HEK293 (cell line): ENCODE measurements at regions not wholly inside any gene's neighbourhood (a gene's known extent, or its start where the extent isn't known, plus 50 kb on each side); places are given as distances from the start of the nearest gene placed in this dataset.

Experiments
- CTCF ChIP-seq: fragments of 450-650 bp; formaldehyde crosslinking; IDR thresholded peaks from 2 replicates; pipeline ENCODE4 v1.5.1; 2016; ENCODE audit warnings: missing biosample characterization, missing genetic modification characterization
- ELK4 ChIP-seq: IDR thresholded peaks from 2 replicates; pipeline ENCODE4 v1.6.1; 2011; ENCODE audit warnings: mild to moderate bottlenecking, low read depth, low read length, borderline replicate concordance
- REST ChIP-seq: fragments of 450-650 bp; formaldehyde crosslinking; IDR thresholded peaks from 2 replicates; pipeline ENCODE4 v1.5.1; 2016; ENCODE audit warnings: missing biosample characterization, missing genetic modification characterization
- YY1 ChIP-seq: fragments of 450-650 bp; formaldehyde crosslinking; IDR thresholded peaks from 2 replicates; pipeline ENCODE4 v1.5.1; 2018; ENCODE audit warnings: missing biosample characterization, missing genetic modification characterization
- ZBTB11 ChIP-seq: fragments of 450-650 bp; formaldehyde crosslinking; conservative IDR thresholded peaks from 2 replicates; pipeline ENCODE4 v1.5.1; 2016; ENCODE audit warnings: low read depth, missing biosample characterization, missing genetic modification characterization
- ZBTB7A ChIP-seq: fragments of 450-650 bp; formaldehyde crosslinking; IDR thresholded peaks from 2 replicates; pipeline ENCODE4 v1.5.1; 2016; ENCODE audit warnings: low read depth, missing biosample characterization, missing genetic modification characterization
- ZNF121 ChIP-seq: fragments of 450-650 bp; formaldehyde crosslinking; IDR thresholded peaks from 2 replicates; pipeline ENCODE4 v1.5.1; 2016; ENCODE audit warnings: missing biosample characterization, missing genetic modification characterization
- ZNF133 ChIP-seq: fragments of 450-650 bp; formaldehyde crosslinking; IDR thresholded peaks from 2 replicates; pipeline ENCODE4 v1.5.1; 2016; ENCODE audit warnings: missing biosample characterization, missing genetic modification characterization
- ZNF221 ChIP-seq: fragments of 450-650 bp; formaldehyde crosslinking; IDR thresholded peaks from 2 replicates; pipeline ENCODE4 v1.5.1; 2017; ENCODE audit warnings: missing biosample characterization, missing genetic modification characterization, borderline replicate concordance
- ZNF23 ChIP-seq: fragments of 450-650 bp; formaldehyde crosslinking; IDR thresholded peaks from 2 replicates; pipeline ENCODE4 v1.5.1; 2016; ENCODE audit warnings: missing biosample characterization, missing genetic modification characterization, borderline replicate concordance
- ZNF488 ChIP-seq: fragments of 450-650 bp; formaldehyde crosslinking; IDR thresholded peaks from 2 replicates; pipeline ENCODE4 v1.5.1; 2016; ENCODE audit warnings: missing biosample characterization, missing genetic modification characterization
- ZNF558 ChIP-seq: fragments of 450-650 bp; formaldehyde crosslinking; IDR thresholded peaks from 2 replicates; pipeline ENCODE4 v1.5.1; 2016; ENCODE audit warnings: missing biosample characterization, missing genetic modification characterization
- ZNF600 ChIP-seq: fragments of 450-650 bp; formaldehyde crosslinking; IDR thresholded peaks from 2 replicates; pipeline ENCODE4 v1.5.1; 2016; ENCODE audit warnings: missing biosample characterization, missing genetic modification characterization
- ZSCAN5A ChIP-seq: fragments of 450-650 bp; formaldehyde crosslinking; IDR thresholded peaks from 2 replicates; pipeline ENCODE4 v1.5.1; 2016; ENCODE audit warnings: missing biosample characterization, missing genetic modification characterization

- TF ChIP-seq ZNF558, result no peak
- no peak for TF ChIP-seq ELK4
- TF ChIP-seq YY1 (tag by site-specific recombination), result no peak
- no peak for TF ChIP-seq ZNF23 (tag by site-specific recombination)
- TF ChIP-seq ZSCAN5A (tag by site-specific recombination), result no peak
- no peak for TF ChIP-seq ZNF600 (tag by site-specific recombination)
- no peak for TF ChIP-seq REST (tag by site-specific recombination)
- no peak for TF ChIP-seq ZBTB11 (tag by site-specific recombination)
- no peak for TF ChIP-seq CTCF (tag by site-specific recombination)
- TF ChIP-seq ZNF488 (tag by site-specific recombination), result no peak
- no peak for TF ChIP-seq ZNF221 (tag by site-specific recombination)
- no peak for TF ChIP-seq ZNF133 (tag by site-specific recombination)
- no peak for TF ChIP-seq ZBTB7A
- TF ChIP-seq ZNF121 (tag by site-specific recombination), result no peak
Measured at GRCh38 chr4:156439576-156440200, 486.0 kb upstream of the CTSO start.
